SU-DHL-6 (cell line): ENCODE measurements at regions not wholly inside any gene's neighbourhood (a gene's known extent, or its start where the extent isn't known, plus 50 kb on each side); places are given as distances from the start of the nearest gene placed in this dataset.

Experiments
- CTCF ChIP-seq: fragments of 200-600 bp; sonication (generic); IDR thresholded peaks from one replicate; pipeline ENCODE4 v1.5.1; 2017; ENCODE audit warnings: antibody characterized with exemption, mild to moderate bottlenecking, low read length, moderate library complexity; ENCODE audit not compliant: insufficient read depth, poor library complexity, severe bottlenecking
- EZH2phosphoT487 ChIP-seq: fragments of 200-600 bp; sonication (generic), shearing (Covaris generic); conservative IDR thresholded peaks from 2 replicates; pipeline ENCODE4 v1.6.1; 2018; ENCODE audit warnings: mild to moderate bottlenecking, antibody characterized with exemption, low read length, moderate library complexity, mixed read lengths

GRCh38 chr2:196335221-196335634, 163.8 kb upstream of the STK17B start:
- no peak for TF ChIP-seq EZH2phosphoT487
- no peak for TF ChIP-seq CTCF
